ENCODE measurements at regions not wholly inside any gene's neighbourhood (a gene's known extent, or its start where the extent isn't known, plus 50 kb on each side); places are given as distances from the start of the nearest gene placed in this dataset.

- intact Hi-C loops (cut with micrococcal nuclease) = no loop called here
- no peaks in the 10 kb centered on the region for H3K36me3 Mint-ChIP-seq (ENCODE audit: insufficient read depth, unreplicated experiment)
- DNase-seq (ENCODE audit: unreplicated experiment) = no peak
- BruUV-seq (replicated peaks) = no TSS peak
- no peaks in the 10 kb centered on the region for H3K9me3 Mint-ChIP-seq (ENCODE audit: unreplicated experiment)
- no peak for TF ChIP-seq CTCF (IDR thresholded peaks at IDR 0.05; ENCODE audit: unreplicated experiment)
- H3K27me3 Mint-ChIP-seq (ENCODE audit: insufficient read depth, unreplicated experiment) = no peaks in the 10 kb centered on the region
- no peak overlapping the region for H3K4me3 Mint-ChIP-seq (ENCODE audit: unreplicated experiment)
- peaks cover 6% of the 10 kb centered on the region for H3K4me1 Mint-ChIP-seq (ENCODE audit: insufficient read depth, unreplicated experiment)
- ChIA-PET CTCF (no interaction called here), POLR2A (no interaction called here)
- no peak overlapping the region for H3K27ac Mint-ChIP-seq (ENCODE audit: low read depth, unreplicated experiment)
These were observed 132.6 kb upstream of the TMEM161B start for GRCh38 chr5:88401228-88401627.

GRCh38 chr5:88399561-88399960 lies 130.9 kb upstream of the TMEM161B start:
- ChIA-PET CTCF (interaction anchor here (0.6 kb wide), 1 partner anchor 33 kb away, joined by 3 read pairs; no protein-coding TSS in a partner anchor), POLR2A (no interaction called here)
- no peak for TF ChIP-seq CTCF (IDR thresholded peaks at IDR 0.05; ENCODE audit: unreplicated experiment)
- no peak for DNase-seq (ENCODE audit: unreplicated experiment)
- no TSS peak for BruUV-seq (replicated peaks)
- Mint-ChIP-seq H3K4me3 (ENCODE audit: unreplicated experiment) (no peak overlapping the region), H3K4me1 (ENCODE audit: insufficient read depth, unreplicated experiment) (no peaks in the 10 kb centered on the region), H3K27me3 (ENCODE audit: insufficient read depth, unreplicated experiment) (no peaks in the 10 kb centered on the region), H3K36me3 (ENCODE audit: insufficient read depth, unreplicated experiment) (no peaks in the 10 kb centered on the region), H3K27ac (ENCODE audit: low read depth, unreplicated experiment) (no peak overlapping the region), H3K9me3 (ENCODE audit: unreplicated experiment) (no peaks in the 10 kb centered on the region)
- intact Hi-C loops (cut with micrococcal nuclease) = no loop called here

GRCh38 chr5:88398316-88398715 lies 129.7 kb upstream of the TMEM161B start:
- Mint-ChIP-seq H3K4me1 (ENCODE audit: insufficient read depth, unreplicated experiment) (no peaks in the 10 kb centered on the region), H3K27me3 (ENCODE audit: insufficient read depth, unreplicated experiment) (no peaks in the 10 kb centered on the region), H3K36me3 (ENCODE audit: insufficient read depth, unreplicated experiment) (no peaks in the 10 kb centered on the region), H3K4me3 (ENCODE audit: unreplicated experiment) (no peak overlapping the region), H3K9me3 (ENCODE audit: unreplicated experiment) (no peaks in the 10 kb centered on the region), H3K27ac (ENCODE audit: low read depth, unreplicated experiment) (no peak overlapping the region)
- no TSS peak for BruUV-seq (replicated peaks)
- CTCF ChIA-PET = interaction anchor here (1.5 to 1.6 kb wide), 2 partner anchors 12 to 95 kb away, joined by 3 to 4 read pairs; no protein-coding TSS in a partner anchor
- intact Hi-C loops (cut with micrococcal nuclease) = no loop called here
- no peak for TF ChIP-seq CTCF (IDR thresholded peaks at IDR 0.05; ENCODE audit: unreplicated experiment)
- POLR2A ChIA-PET = no interaction called here
- no peak for DNase-seq (ENCODE audit: unreplicated experiment)

- BruUV-seq (replicated peaks) = no TSS peak
- Mint-ChIP-seq H3K4me3 (ENCODE audit: unreplicated experiment) (no peak overlapping the region), H3K9me3 (ENCODE audit: unreplicated experiment) (no peaks in the 10 kb centered on the region), H3K36me3 (ENCODE audit: insufficient read depth, unreplicated experiment) (no peaks in the 10 kb centered on the region), H3K27ac (ENCODE audit: low read depth, unreplicated experiment) (no peak overlapping the region), H3K27me3 (ENCODE audit: insufficient read depth, unreplicated experiment) (no peaks in the 10 kb centered on the region), H3K4me1 (ENCODE audit: insufficient read depth, unreplicated experiment) (no peaks in the 10 kb centered on the region)
- TF ChIP-seq CTCF (IDR thresholded peaks at IDR 0.05; ENCODE audit: unreplicated experiment) = no peak
- POLR2A ChIA-PET = no interaction called here
- intact Hi-C loops (cut with micrococcal nuclease) = no loop called here
- CTCF ChIA-PET = interaction anchor here (1.5 to 1.6 kb wide), 2 partner anchors 10 to 93 kb away, joined by 3 to 4 read pairs; no protein-coding TSS in a partner anchor
- DNase-seq (ENCODE audit: unreplicated experiment) = no peak
These were observed 128.2 kb upstream of the TMEM161B start for GRCh38 chr5:88396751-88397281.

Measured in MCF 10A (cell line).